ENCODE measurements at regions not wholly inside any gene's neighbourhood (a gene's known extent, or its start where the extent isn't known, plus 50 kb on each side); places are given as distances from the start of the nearest gene placed in this dataset.

DNA sequence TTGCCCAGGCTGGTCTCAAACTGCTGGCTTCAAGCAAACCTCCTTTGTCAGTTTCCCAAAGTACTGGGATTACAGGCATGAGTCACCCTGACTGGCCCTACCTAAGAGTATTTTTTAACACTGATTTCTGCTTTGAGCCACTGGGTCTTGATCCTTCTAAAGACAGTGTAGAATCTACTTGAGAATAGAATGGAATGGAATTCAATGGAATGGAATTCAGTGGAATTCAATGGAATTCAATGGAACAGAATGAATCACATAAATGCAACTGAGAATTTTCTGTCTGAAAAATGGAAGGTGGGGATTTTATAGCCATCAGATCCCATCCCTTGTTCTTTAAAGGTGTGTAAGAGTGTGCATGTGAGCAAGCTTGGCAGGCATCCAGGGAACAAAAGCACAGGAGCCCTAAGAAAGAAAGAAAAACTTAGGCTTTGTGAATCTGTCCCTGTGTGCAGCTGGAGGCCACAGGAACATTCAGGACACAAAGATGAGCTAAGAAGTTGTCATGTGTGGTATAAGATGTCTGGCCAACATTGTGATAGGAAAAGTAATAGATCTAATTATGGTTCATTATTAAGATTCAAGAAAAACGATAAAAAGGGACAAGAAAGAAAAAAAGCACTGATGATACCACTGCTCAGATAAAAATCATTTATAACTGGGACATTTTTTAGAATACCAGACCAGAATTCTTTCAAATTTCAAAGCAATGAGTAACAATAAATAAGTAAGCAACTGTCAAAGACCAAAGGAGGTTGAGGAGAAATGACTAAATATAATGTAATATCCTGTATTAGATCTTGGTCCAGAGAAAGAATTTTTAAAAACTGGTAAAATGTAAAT is 681.0 kb upstream of the GJE1 start:
- DNase-seq (ENCODE audit: low read depth), result no peak

DNA sequence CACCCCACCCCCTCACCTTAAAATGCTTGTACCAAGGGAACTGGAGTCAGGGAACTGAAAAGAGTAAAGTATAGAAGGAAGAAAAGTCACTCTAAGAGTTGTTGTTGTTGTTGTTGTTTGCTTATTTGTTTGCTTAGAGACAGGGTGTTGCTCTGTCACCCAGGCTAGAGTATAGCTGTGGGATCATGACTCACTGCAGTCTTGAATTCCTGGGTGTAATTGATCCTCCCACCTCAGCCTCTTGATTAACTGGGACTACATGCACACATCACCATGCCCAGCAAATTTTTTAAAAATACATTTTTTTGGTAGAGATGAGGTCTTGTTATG is 681.6 kb upstream of the GJE1 start:
- no peak for DNase-seq (ENCODE audit: low read depth)

DNA sequence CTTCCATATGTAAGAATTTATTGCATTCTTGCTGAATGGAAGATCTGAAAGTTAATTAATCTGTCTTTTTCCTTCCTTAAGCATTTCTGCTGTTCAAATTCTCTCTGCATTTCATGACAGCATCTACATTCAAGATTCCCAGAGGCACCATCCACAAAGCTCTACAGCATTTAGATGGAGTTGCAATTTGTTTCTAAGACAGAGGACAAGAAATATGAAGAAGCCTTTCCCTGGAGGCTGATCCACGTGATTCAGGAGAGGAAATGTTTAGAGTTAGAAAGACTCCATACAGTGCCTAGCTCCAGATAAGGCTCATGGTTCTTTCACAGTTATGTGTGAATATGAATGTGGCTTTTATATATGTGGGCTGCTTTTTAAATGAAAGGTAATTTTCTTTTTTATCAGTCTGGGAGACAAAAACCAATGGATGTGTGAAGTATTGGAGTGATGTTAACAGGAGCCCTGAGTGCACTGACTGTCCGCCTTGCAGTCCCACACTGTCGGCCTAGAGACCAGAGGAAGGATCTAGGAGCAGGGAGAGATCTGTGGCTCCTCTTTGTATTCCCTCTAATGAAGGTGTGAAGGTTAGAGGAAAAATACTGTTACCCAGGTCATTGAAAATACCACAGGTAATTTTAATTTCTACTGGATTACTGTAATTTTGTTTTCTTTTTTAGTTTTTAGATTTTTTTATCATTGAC is 686.6 kb upstream of the GJE1 start:
- no peak for DNase-seq (ENCODE audit: low read depth)

DNA sequence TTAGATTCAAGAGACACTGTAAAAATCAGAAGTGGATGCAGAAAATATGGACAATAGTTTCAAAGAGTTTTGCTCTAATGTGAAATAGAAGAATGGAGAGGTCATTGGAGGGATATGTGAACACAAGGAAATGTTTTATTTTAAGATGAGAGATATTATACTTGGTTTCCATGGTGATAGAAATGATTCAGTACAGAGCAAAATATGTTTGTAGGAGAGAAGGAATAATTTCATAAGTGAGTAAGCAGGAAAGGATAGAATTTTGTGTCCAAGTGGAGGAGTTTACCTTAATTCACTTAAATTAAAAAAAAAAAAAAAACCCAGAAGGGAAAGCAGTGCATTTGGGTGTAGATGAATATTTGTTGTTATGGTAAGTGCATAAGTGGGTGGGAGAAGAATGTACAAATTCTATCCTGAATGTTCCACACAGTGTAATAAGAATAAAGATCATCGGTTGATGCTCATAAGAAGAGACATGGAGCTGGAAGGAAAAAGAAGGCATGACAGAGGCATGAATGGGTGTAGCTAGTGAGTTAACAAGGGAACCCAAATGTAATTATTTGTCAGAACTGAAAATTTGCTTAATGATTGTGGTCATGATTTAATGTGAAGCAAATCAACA is 688.9 kb upstream of the GJE1 start:
- DNase-seq (ENCODE audit: low read depth), result no peak

DNA sequence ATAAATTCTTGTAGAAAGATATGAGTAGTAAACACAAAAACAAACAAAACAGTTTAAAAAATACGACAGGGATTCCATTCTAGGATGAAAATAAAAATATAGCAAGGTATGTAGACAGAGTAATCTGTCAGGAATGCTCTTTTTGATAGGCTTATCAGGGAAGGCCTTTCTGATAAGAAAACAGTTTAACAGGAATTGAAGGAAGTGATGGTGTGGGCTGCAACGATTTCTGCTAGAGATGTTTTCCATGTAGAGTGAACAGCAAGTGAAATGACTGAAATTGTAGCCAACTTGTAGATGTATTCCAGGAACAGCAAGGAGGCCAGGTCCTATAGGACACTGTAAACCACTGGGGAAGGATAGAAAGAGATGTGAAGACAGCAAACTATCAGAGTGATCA is 689.7 kb upstream of the GJE1 start:
- DNase-seq (ENCODE audit: low read depth), result no peak

- DNase-seq (ENCODE audit: low read depth), result no peak
These were observed 693.2 kb upstream of the GJE1 start for GRCh38 chr6:141439513-141439912.

GRCh38 chr6:141437685-141438084 is 695.0 kb upstream of the GJE1 start:
- DNase-seq (ENCODE audit: low read depth), result no peak

GRCh38 chr6:141437011-141437410 is 695.7 kb upstream of the GJE1 start:
- no peak for DNase-seq (ENCODE audit: low read depth)

DNA sequence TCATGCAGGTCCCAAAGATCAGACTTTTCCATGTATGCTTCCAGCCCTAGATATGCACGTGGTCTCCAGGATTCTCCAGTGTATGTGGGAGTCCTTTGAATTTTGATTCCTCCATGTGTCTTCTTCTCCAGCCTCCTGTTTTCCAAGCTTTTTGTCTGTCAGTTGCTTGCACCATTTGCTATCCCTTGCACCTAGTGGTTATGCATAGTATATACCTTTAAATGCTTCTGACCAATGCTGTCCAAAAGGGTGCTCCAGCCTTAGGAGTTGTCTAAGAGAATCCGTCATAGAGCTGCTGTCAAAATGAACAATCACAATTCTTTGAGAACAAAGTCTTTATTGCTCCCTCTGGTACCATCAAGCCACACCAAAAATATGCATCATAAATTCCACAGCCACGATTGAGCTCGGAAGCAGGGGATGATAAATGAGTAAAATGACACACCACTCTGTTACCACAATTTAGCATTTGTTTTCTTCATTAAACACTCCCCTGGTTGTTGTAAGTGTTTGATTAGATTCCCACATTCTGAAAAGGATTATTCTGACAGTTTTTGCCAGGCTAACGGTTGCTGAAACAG is 706.2 kb upstream of the GJE1 start:
- DNase-seq (ENCODE audit: low read depth), result no peak

GRCh38 chr6:141421378-141421777 is 711.3 kb upstream of the GJE1 start:
- no peak for DNase-seq (ENCODE audit: low read depth)

DNA sequence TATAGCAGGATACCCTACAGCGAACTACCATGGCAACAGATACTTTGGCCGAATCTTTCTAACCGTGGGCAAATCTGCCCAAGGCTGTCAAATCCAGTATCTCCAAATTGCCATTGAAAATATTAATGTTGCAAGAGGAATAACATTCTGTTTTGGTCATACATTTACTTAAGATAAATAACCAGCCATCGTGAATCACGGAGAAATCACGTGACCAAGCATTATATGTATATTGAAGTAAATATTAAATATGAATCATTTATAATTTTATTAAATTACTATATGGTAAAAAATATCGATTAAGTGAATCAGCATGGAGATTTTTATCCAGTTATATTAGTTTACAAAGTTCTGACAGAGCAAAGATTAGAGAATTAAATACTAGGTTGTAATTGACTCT is 714.6 kb upstream of the GJE1 start:
- no peak for DNase-seq (ENCODE audit: low read depth)

DNA sequence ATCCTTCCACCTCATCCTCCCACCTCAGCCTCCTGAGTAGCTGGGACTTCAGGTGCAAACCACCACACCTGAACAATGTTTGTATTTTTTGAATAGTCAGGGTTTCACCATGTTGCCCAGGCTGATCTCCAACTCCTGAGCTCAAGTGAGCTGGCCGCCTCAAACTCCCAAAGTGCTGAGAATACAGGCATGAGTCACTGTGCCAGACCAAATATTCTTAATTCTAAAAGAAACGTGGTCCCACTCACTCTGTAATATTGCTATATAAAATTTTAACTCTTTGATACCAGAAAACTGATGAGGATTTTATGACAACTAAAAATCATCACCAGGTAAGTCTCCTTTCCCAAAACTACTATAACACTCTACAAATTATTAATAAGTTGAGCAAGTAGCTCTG is 716.8 kb upstream of the GJE1 start:
- DNase-seq (ENCODE audit: low read depth), result no peak

GRCh38 chr6:141413196-141413595 is 719.5 kb upstream of the GJE1 start:
- no peak for DNase-seq (ENCODE audit: low read depth)

- no peak for DNase-seq (ENCODE audit: low read depth)
These were observed 726.0 kb upstream of the GJE1 start for GRCh38 chr6:141406761-141407160.

DNA sequence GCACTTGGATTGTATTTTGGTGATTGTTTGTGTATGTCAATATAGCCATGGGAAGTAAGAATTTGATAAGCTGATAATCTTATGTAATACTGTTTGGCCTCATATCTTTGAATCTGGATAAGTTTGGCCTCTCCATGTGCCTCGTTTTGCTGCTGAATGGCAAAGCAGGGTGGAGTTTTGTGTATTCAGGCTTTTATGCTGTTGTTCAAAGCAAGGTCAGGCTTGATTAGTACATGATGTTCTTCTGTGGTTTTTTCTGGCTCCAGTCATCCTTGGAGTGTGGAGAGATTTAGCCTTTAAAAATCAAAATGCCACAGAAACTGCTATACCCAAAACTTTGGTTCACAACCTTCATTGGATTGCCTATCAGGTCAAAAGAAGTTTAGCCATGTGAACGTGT is 728.9 kb upstream of the GJE1 start:
- no peak for DNase-seq (ENCODE audit: low read depth)

DNA sequence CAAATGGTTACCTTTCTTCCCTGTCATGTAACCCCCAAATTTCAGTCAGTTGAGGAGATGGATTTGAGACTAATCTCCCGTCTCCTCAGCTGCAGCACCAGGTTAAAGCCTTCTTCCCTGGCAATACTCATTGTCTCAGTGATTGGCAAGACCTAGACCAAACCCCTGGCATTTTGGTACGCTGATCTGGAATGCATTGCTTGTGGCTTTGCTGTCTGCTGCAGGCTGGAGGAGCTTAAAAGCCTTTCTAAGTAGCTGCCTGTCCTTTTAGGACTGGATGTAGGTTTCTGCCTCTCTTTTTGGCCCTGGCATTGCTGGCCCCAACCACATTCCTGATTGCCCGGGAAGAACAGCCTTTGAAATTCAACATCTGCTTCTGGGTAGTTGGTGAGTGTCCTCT is 729.6 kb upstream of the GJE1 start:
- no peak for DNase-seq (ENCODE audit: low read depth)

DNA sequence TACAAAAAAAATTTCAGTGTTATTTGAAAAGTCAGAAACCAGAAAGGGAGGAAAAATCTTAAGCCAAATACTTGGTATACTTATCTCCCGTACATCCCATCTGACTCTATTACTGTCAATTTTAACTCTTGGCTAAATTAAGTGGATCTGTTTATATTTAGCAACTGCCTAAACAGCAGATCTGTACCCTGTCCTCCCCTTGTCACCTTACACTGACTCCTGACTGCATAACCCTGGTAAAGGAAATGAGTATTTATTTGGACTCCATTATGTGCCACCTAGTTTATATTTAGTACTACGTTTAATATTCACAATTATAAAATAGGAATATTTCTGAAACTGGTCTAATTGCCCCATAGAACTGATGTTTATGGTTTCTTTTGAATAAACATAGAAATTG is 730.2 kb upstream of the GJE1 start:
- no peak for DNase-seq (ENCODE audit: low read depth)

- DNase-seq (ENCODE audit: low read depth), result no peak
These were observed 730.9 kb upstream of the GJE1 start for GRCh38 chr6:141401851-141402250.

GRCh38 chr6:141401168-141401567 is 731.6 kb upstream of the GJE1 start:
- DNase-seq (ENCODE audit: low read depth), result no peak

- DNase-seq (ENCODE audit: low read depth), result no peak
These were observed 733.8 kb upstream of the GJE1 start for GRCh38 chr6:141398949-141399348.

- no peak for DNase-seq (ENCODE audit: low read depth)
These were observed 737.2 kb upstream of the GJE1 start for GRCh38 chr6:141395443-141396008.

- no peak for DNase-seq (ENCODE audit: low read depth)
These were observed 738.1 kb upstream of the GJE1 start for GRCh38 chr6:141394565-141395051.

DNA sequence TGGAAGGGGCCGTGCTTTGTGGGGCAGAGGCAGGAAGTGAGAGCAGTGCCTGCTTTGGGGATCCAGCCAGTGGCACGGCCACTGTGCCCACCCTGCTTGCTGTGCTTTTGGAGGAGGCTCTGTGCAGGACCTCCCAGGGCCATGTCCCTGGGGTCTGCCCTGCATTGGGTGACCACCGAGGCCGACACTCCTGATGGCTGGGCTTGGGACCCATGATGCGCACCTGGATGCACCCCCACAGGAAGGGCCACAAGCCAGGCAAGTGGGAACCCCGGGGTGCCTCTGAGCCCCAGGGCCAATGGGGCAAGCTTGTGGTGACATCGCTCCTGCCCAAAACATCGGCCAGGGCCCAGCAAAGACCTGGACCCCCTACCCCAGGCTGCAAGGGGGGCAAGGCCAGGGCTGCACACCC is 738.6 kb upstream of the GJE1 start:
- no peak for DNase-seq (ENCODE audit: low read depth)
